ENCODE measurements at regions not wholly inside any gene's neighbourhood (a gene's known extent, or its start where the extent isn't known, plus 50 kb on each side); places are given as distances from the start of the nearest gene placed in this dataset.
"Not testable (repeated sequence)": the region's sequence is repeated elsewhere in the genome, so short reads cannot be mapped to it uniquely, and the experiment has no call there.

GRCh38 chr2:160628020-160628637, 134.5 kb upstream of the RBMS1 start:
- DNase-seq; H3K27me3 ChIP-seq (replicated peaks; ENCODE audit: control insufficient read depth, insufficient read depth, low read length, poor library complexity, severe bottlenecking); H3K9me3 ChIP-seq (ENCODE audit: control insufficient read depth, low read length); H3K27ac ChIP-seq (ENCODE audit: insufficient read depth, low read length, poor library complexity, severe bottlenecking); H3K36me3 ChIP-seq (ENCODE audit: control insufficient read depth, insufficient read depth, low read length); H3K4me1 ChIP-seq (ENCODE audit: control insufficient read depth, insufficient read depth, low read length, poor library complexity, severe bottlenecking); H3K4me3 ChIP-seq (ENCODE audit: insufficient read depth, low read depth, low read length, poor library complexity, severe bottlenecking): not testable (repeated sequence)

GRCh38 chr2:160628811-160629210, 135.2 kb upstream of the RBMS1 start:
- H3K27ac ChIP-seq (ENCODE audit: insufficient read depth, low read length, poor library complexity, severe bottlenecking), result no peak overlapping the region
- H3K27me3 ChIP-seq (replicated peaks; ENCODE audit: control insufficient read depth, insufficient read depth, low read length, poor library complexity, severe bottlenecking), result no peaks in the 10 kb centered on the region
- no peak for DNase-seq
- no peaks in the 10 kb centered on the region for H3K36me3 ChIP-seq (ENCODE audit: control insufficient read depth, insufficient read depth, low read length)
- H3K4me3 ChIP-seq (ENCODE audit: insufficient read depth, low read depth, low read length, poor library complexity, severe bottlenecking), result no peak overlapping the region
- no peaks in the 10 kb centered on the region for H3K9me3 ChIP-seq (ENCODE audit: control insufficient read depth, low read length)
- H3K4me1 ChIP-seq (ENCODE audit: control insufficient read depth, insufficient read depth, low read length, poor library complexity, severe bottlenecking), result no peaks in the 10 kb centered on the region

GRCh38 chr2:160630801-160631590, 137.4 kb upstream of the RBMS1 start:
- DNase-seq, result no peak
- no peak overlapping the region for H3K4me3 ChIP-seq (ENCODE audit: insufficient read depth, low read depth, low read length, poor library complexity, severe bottlenecking)

GRCh38 chr2:160632084-160632975, 138.7 kb upstream of the RBMS1 start:
- no peaks in the 10 kb centered on the region for H3K36me3 ChIP-seq (ENCODE audit: control insufficient read depth, insufficient read depth, low read length)
- no peaks in the 10 kb centered on the region for H3K9me3 ChIP-seq (ENCODE audit: control insufficient read depth, low read length)
- DNase-seq, result no peak
- H3K4me1 ChIP-seq (ENCODE audit: control insufficient read depth, insufficient read depth, low read length, poor library complexity, severe bottlenecking), result no peaks in the 10 kb centered on the region
- H3K4me3 ChIP-seq (ENCODE audit: insufficient read depth, low read depth, low read length, poor library complexity, severe bottlenecking), result no peak overlapping the region
- no peaks in the 10 kb centered on the region for H3K27me3 ChIP-seq (replicated peaks; ENCODE audit: control insufficient read depth, insufficient read depth, low read length, poor library complexity, severe bottlenecking)
- no peak overlapping the region for H3K27ac ChIP-seq (ENCODE audit: insufficient read depth, low read length, poor library complexity, severe bottlenecking)

More at GRCh38 chr2:160630801-160631590, 137.4 kb upstream of the RBMS1 start:
- Histone ChIP-seq H3K4me1 (ENCODE audit: control insufficient read depth, insufficient read depth, low read length, poor library complexity, severe bottlenecking) (no peaks in the 10 kb centered on the region), H3K27me3 (replicated peaks; ENCODE audit: control insufficient read depth, insufficient read depth, low read length, poor library complexity, severe bottlenecking) (no peaks in the 10 kb centered on the region), H3K27ac (ENCODE audit: insufficient read depth, low read length, poor library complexity, severe bottlenecking) (no peak overlapping the region), H3K36me3 (ENCODE audit: control insufficient read depth, insufficient read depth, low read length) (no peaks in the 10 kb centered on the region), H3K9me3 (ENCODE audit: control insufficient read depth, low read length) (no peaks in the 10 kb centered on the region)

- Histone ChIP-seq H3K4me3 (ENCODE audit: insufficient read depth, low read depth, low read length, poor library complexity, severe bottlenecking) (no peak overlapping the region), H3K36me3 (ENCODE audit: control insufficient read depth, insufficient read depth, low read length) (no peaks in the 10 kb centered on the region), H3K9me3 (ENCODE audit: control insufficient read depth, low read length) (peaks cover 2% of the 10 kb centered on the region), H3K4me1 (ENCODE audit: control insufficient read depth, insufficient read depth, low read length, poor library complexity, severe bottlenecking) (no peaks in the 10 kb centered on the region), H3K27me3 (replicated peaks; ENCODE audit: control insufficient read depth, insufficient read depth, low read length, poor library complexity, severe bottlenecking) (no peaks in the 10 kb centered on the region), H3K27ac (ENCODE audit: insufficient read depth, low read length, poor library complexity, severe bottlenecking) (no peak overlapping the region)
- DNase-seq, result no peak
Observed at GRCh38 chr2:160634436-160634835, 140.8 kb upstream of the RBMS1 start.

GRCh38 chr2:160635488-160635887, 141.9 kb upstream of the RBMS1 start:
- H3K4me1 ChIP-seq (ENCODE audit: control insufficient read depth, insufficient read depth, low read length, poor library complexity, severe bottlenecking), result no peaks in the 10 kb centered on the region
- no peaks in the 10 kb centered on the region for H3K36me3 ChIP-seq (ENCODE audit: control insufficient read depth, insufficient read depth, low read length)
- no peaks in the 10 kb centered on the region for H3K27me3 ChIP-seq (replicated peaks; ENCODE audit: control insufficient read depth, insufficient read depth, low read length, poor library complexity, severe bottlenecking)
- no peak overlapping the region for H3K4me3 ChIP-seq (ENCODE audit: insufficient read depth, low read depth, low read length, poor library complexity, severe bottlenecking)
- peaks cover 3% of the 10 kb centered on the region for H3K9me3 ChIP-seq (ENCODE audit: control insufficient read depth, low read length)
- no peak for DNase-seq
- no peak overlapping the region for H3K27ac ChIP-seq (ENCODE audit: insufficient read depth, low read length, poor library complexity, severe bottlenecking)

GRCh38 chr2:160639472-160639871, 145.9 kb upstream of the RBMS1 start:
- H3K4me1 ChIP-seq (ENCODE audit: control insufficient read depth, insufficient read depth, low read length, poor library complexity, severe bottlenecking), result no peaks in the 10 kb centered on the region

GRCh38 chr2:160646684-160647444, 153.3 kb upstream of the RBMS1 start:
- H3K36me3 ChIP-seq (ENCODE audit: control insufficient read depth, insufficient read depth, low read length), result no peaks in the 10 kb centered on the region
- H3K27me3 ChIP-seq (replicated peaks; ENCODE audit: control insufficient read depth, insufficient read depth, low read length, poor library complexity, severe bottlenecking), result no peaks in the 10 kb centered on the region
- H3K4me1 ChIP-seq (ENCODE audit: control insufficient read depth, insufficient read depth, low read length, poor library complexity, severe bottlenecking), result peaks cover 2% of the 10 kb centered on the region
- no peak overlapping the region for H3K27ac ChIP-seq (ENCODE audit: insufficient read depth, low read length, poor library complexity, severe bottlenecking)
- no peak overlapping the region for H3K4me3 ChIP-seq (ENCODE audit: insufficient read depth, low read depth, low read length, poor library complexity, severe bottlenecking)
- no peak for DNase-seq
- H3K9me3 ChIP-seq (ENCODE audit: control insufficient read depth, low read length), result no peaks in the 10 kb centered on the region

More at GRCh38 chr2:160639472-160639871, 145.9 kb upstream of the RBMS1 start:
- H3K27ac ChIP-seq (ENCODE audit: insufficient read depth, low read length, poor library complexity, severe bottlenecking), result no peak overlapping the region
- H3K27me3 ChIP-seq (replicated peaks; ENCODE audit: control insufficient read depth, insufficient read depth, low read length, poor library complexity, severe bottlenecking), result no peaks in the 10 kb centered on the region
- H3K9me3 ChIP-seq (ENCODE audit: control insufficient read depth, low read length), result peaks cover 3% of the 10 kb centered on the region
- no peak overlapping the region for H3K4me3 ChIP-seq (ENCODE audit: insufficient read depth, low read depth, low read length, poor library complexity, severe bottlenecking)
- no peak for DNase-seq
- no peaks in the 10 kb centered on the region for H3K36me3 ChIP-seq (ENCODE audit: control insufficient read depth, insufficient read depth, low read length)

GRCh38 chr2:160647967-160648685, 154.5 kb upstream of the RBMS1 start:
- Histone ChIP-seq H3K27ac (ENCODE audit: insufficient read depth, low read length, poor library complexity, severe bottlenecking) (no peak overlapping the region), H3K4me3 (ENCODE audit: insufficient read depth, low read depth, low read length, poor library complexity, severe bottlenecking) (no peak overlapping the region), H3K4me1 (ENCODE audit: control insufficient read depth, insufficient read depth, low read length, poor library complexity, severe bottlenecking) (peaks cover 12% of the 10 kb centered on the region), H3K27me3 (replicated peaks; ENCODE audit: control insufficient read depth, insufficient read depth, low read length, poor library complexity, severe bottlenecking) (no peaks in the 10 kb centered on the region), H3K36me3 (ENCODE audit: control insufficient read depth, insufficient read depth, low read length) (no peaks in the 10 kb centered on the region), H3K9me3 (ENCODE audit: control insufficient read depth, low read length) (no peaks in the 10 kb centered on the region)
- no peak for DNase-seq

All from effector memory CD4-positive, alpha-beta T cell (primary cell).